Activated CD8-positive, alpha-beta T cell treated with anti-CD3 and anti-CD28 coated beads, Interleukin-2, amount 10 ng/mL, durations not matched to agents 7 days and 5 days (primary cell): ENCODE measurements at regions not wholly inside any gene's neighbourhood (a gene's known extent, or its start where the extent isn't known, plus 50 kb on each side); places are given as distances from the start of the nearest gene placed in this dataset.
"Not testable (repeated sequence)": the region's sequence is repeated elsewhere in the genome, so short reads cannot be mapped to it uniquely, and the experiment has no call there.

Experiments
- ATAC-seq: fragments of 150-1000 bp; cut with Tn5 transposase; one replicate; pipeline ENCODE4 v1.10.0; 2021; ENCODE audit warnings: moderate library complexity
- CTCF ChIA-PET: fragments of 350-600 bp; sonication (Branson Sonifier 250); formaldehyde crosslinking; loops from one replicate; lab custom pipeline; 2021; ENCODE audit warnings: antibody characterized with exemption; lab: Charles Lee
- POLR2A ChIA-PET: fragments of 350-600 bp; sonication (Branson Sonifier 250); formaldehyde crosslinking; loops from one replicate; lab custom pipeline; 2021; ENCODE audit warnings: antibody characterized with exemption; lab: Charles Lee
- DNase-seq: peaks from one replicate; pipeline ENCODE4 v3.0.0-alpha.2; 2020
- H3K27ac Mint-ChIP-seq: one replicate; pipeline ENCODE4 v1.8.0; 2021; ENCODE audit warnings: mild to moderate bottlenecking, mixed read lengths
- H3K27me3 Mint-ChIP-seq: one replicate; pipeline ENCODE4 v1.8.0; 2021; ENCODE audit warnings: low read depth, mixed read lengths
- H3K36me3 Mint-ChIP-seq: one replicate; pipeline ENCODE4 v1.8.0; 2021; ENCODE audit warnings: low read depth, mixed read lengths
- H3K4me1 Mint-ChIP-seq: one replicate; pipeline ENCODE4 v1.8.0; 2021; ENCODE audit warnings: low read depth, mixed read lengths
- H3K4me3 Mint-ChIP-seq: one replicate; pipeline ENCODE4 v1.8.0; 2021; ENCODE audit warnings: mild to moderate bottlenecking, mixed read lengths
- H3K9me3 Mint-ChIP-seq: one replicate; pipeline ENCODE4 v1.8.0; 2022; ENCODE audit warnings: mixed read lengths; ENCODE audit not compliant: insufficient read depth

DNA sequence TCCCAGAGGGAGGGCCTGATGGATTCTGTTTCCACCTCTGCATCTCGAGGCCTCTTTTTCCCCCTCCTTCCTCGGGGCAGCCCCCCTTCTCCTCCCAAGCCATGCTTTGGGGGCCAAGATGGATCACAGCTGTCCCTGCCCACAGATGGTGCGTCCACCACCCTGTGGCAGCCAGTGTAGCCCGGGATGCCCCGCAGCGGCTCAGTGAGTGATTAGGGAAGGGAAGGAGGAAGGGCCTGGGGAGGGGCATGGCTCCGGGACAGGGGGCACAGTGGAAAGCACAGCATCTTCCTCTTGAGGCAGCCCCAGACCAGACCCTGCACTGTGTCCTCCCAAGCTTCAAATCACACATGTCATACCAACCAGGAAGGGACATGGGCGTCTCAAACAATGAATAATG is 622.4 kb downstream of the MATN1 start:
- ATAC-seq: no peak
- H3K36me3 Mint-ChIP-seq: no peaks in the 10 kb centered on the region

DNA sequence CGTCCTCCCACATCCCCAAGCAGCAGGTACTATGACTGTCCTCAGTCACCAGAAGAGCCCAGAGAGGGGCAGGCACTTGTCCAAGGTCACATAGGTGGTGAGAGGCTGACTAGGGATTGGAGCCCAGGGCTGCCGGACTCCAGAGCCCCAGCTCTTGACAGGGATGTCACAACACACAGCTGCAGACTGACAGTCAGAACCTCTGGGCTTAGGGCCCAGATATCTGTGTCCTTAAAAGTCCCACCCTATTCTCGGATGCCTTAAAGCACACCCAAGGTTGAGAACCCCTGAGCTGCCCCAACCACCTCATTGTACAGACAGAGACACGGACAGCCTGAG is 622.9 kb downstream of the MATN1 start:
- ATAC-seq (no peak), DNase-seq (no peak)
- H3K27me3 Mint-ChIP-seq: no peaks in the 10 kb centered on the region
- no peak overlapping the region for H3K4me3 Mint-ChIP-seq
- H3K27ac Mint-ChIP-seq: no peak overlapping the region
- no peaks in the 10 kb centered on the region for H3K9me3 Mint-ChIP-seq
- no peaks in the 10 kb centered on the region for H3K36me3 Mint-ChIP-seq
- H3K4me1 Mint-ChIP-seq: no peaks in the 10 kb centered on the region
- CTCF ChIA-PET: no interaction called here
- POLR2A ChIA-PET: no interaction called here

More for the DNA sequence above, 622.4 kb downstream of the MATN1 start:
- Mint-ChIP-seq H3K4me1 (no peaks in the 10 kb centered on the region), H3K27ac (no peak overlapping the region), H3K27me3 (no peaks in the 10 kb centered on the region), H3K4me3 (no peak overlapping the region), H3K9me3 (no peaks in the 10 kb centered on the region)
- POLR2A ChIA-PET: no interaction called here
- CTCF ChIA-PET: no interaction called here
- no peak for DNase-seq

DNA sequence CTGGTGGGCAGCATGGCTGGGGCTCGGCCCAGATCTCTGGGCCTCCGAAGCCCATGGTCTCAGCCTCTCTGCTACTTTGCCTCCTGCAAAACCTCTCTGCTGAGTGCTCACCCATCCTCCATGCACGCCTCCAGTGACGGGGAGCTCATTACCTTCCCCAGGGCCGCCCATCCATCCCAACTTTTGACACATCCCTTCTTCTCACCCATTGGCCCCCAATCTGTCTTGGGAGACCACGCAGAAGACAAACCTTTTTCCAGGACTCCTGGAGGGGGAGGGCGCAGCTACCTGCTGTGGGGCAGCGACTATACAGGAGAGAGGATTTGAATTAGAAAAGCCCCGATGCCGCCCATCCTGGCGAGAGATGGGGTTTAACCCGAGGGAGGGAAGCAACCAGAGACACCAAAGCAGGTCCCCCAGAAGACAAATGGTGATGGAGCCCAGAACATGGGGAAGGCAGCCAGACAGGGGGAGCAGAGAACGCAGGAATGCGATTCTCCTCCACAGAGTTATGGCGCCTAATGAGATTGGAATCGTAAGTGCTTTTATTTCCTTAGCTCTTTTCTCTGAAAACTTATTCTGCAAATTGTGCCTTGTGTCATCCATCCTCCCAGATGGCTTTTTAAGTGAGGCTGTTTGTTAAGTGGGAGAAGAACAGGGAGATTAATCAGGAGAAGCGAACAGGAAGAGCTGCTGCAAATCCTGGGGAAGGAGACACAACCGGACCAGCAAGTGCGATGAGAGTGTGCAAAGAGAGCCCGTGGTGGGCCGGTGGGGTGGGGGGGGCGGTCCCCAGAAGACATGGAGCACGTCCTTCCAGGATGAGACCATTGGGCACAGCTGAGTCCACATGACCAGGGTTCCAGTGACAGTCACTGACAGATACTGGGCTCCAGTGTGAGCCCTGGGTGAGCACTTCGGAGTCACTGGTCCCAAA is 623.5 kb downstream of the MATN1 start:
- Mint-ChIP-seq H3K4me3 (no peak overlapping the region), H3K4me1 (no peaks in the 10 kb centered on the region), H3K27ac (no peak overlapping the region), H3K36me3 (no peaks in the 10 kb centered on the region), H3K9me3 (no peaks in the 10 kb centered on the region), H3K27me3 (no peaks in the 10 kb centered on the region)
- DNase-seq: no peak
- POLR2A ChIA-PET: no interaction called here
- ATAC-seq: no peak
- CTCF ChIA-PET: no interaction called here

DNA sequence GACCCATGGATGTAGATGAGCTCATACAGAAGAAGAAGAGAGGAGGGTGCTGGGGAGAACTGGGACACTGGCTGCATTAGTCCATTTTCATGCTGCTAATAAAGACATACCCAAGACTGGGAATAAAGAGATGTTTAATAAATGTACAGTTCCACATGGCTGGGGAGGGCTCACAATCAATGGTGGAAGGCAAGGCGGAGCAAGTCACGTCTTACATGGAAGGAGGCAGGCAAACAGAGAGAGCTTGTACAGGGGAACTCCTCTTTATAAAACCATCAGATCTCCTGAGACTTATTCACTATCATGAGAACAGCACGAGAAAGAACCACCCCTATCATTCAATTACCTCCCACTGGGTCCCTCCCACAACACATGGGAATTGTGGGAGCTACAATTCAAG is 625.5 kb downstream of the MATN1 start:
- H3K4me3 Mint-ChIP-seq, ATAC-seq, CTCF ChIA-PET, H3K27ac Mint-ChIP-seq, H3K36me3 Mint-ChIP-seq, DNase-seq, H3K4me1 Mint-ChIP-seq, POLR2A ChIA-PET, H3K27me3 Mint-ChIP-seq: not testable (repeated sequence)
- H3K9me3 Mint-ChIP-seq: peaks cover 11% of the 10 kb centered on the region

DNA sequence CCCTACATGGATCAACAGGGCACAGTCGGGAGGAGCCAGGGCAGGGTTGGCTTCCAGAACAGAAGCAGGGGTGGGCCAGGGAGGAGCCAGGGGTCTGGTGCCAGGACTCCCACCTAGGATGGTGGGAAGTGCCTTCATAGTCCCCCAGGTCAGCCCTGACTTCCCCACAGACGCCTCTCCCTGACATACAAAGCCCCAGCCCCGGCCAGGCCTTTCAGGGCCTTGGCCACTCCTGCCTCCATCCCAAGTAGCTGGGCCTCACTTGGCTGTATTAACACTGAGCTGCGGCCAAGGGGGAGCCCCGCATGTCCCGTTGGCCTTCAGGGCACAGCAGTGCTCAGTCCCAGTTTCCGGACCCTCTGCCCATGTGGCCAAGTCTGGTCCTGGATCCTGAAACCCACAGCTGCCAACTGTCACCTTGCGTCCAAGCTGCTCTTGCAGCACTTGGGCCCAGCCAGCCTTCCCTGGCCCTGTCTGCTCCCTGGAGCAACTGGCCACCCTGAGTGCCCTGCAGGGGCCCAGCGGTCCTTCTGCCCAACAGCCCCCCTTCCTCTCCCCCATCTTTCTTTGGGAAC is 627.8 kb downstream of the MATN1 start:
- no peaks in the 10 kb centered on the region for H3K36me3 Mint-ChIP-seq
- ChIA-PET POLR2A (no interaction called here), CTCF (no interaction called here)
- no peak for ATAC-seq
- DNase-seq: no peak
- no peak overlapping the region for H3K4me3 Mint-ChIP-seq
- no peak overlapping the region for H3K27ac Mint-ChIP-seq
- no peaks in the 10 kb centered on the region for H3K4me1 Mint-ChIP-seq
- no peaks in the 10 kb centered on the region for H3K27me3 Mint-ChIP-seq
- peaks cover 28% of the 10 kb centered on the region for H3K9me3 Mint-ChIP-seq

DNA sequence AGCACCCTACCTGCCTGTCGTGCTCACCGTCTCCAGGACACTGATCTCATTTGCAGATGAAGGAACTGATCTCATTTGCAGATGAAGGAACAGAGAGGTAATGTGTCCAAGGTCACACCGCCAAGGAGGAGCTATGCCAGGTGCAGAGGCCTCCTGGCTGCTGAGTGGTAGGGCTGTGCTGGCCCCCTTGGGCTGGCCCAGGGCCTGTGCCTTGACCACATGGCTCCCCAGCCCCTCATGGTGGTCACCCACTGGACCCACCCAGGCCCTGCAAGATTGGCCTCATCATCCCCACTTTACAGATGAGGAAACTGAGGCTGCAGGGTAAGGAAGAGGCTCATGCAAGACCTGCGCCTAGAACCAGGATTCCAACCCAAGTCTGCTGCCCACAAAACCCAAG is 628.3 kb downstream of the MATN1 start:
- POLR2A ChIA-PET: no interaction called here
- Mint-ChIP-seq H3K4me3 (no peak overlapping the region), H3K4me1 (no peaks in the 10 kb centered on the region), H3K27ac (no peak overlapping the region), H3K36me3 (no peaks in the 10 kb centered on the region), H3K27me3 (no peaks in the 10 kb centered on the region), H3K9me3 (peaks cover 28% of the 10 kb centered on the region)
- ATAC-seq: no peak
- CTCF ChIA-PET: no interaction called here
- no peak for DNase-seq

DNA sequence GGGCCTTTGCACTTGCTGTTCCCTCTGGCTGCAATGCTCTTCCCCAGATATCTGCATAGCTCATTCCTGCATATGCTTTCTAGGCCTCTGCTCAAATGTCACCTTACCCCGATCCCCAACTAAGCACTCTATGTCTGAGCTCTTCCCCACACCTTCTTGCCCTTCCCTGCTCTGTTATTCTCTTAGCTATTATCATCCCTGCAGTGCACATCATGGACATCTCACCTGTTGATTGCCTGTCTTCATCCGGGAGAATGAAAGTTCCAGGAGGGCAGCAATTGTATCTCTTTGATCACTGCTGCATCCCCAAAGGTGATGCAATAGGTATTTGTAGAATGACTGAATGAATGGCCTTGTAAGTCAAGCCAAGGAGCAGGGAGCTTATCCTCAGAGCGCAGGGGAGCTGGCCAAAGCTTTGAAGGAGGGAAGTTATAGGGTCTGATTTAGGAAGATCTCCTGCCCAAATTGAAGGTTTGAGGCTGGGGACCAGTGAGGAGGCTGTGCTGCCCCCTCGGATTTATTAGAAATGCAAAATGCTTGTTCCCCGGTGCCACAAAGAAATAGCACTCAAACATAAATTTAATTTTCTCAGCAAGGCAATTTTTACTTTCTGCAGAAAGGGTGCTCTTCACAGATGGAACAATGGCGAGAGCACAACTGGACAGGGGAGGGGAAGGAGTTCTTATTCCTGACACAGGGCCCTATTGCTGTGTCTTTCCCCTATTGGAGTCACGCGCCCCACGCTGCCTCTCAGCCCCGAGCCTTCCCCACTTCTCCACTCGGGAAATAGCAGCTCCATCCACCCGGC is 631.1 kb downstream of the MATN1 start:
- CTCF ChIA-PET: no interaction called here
- POLR2A ChIA-PET: no interaction called here
- H3K27me3 Mint-ChIP-seq: no peaks in the 10 kb centered on the region

DNA sequence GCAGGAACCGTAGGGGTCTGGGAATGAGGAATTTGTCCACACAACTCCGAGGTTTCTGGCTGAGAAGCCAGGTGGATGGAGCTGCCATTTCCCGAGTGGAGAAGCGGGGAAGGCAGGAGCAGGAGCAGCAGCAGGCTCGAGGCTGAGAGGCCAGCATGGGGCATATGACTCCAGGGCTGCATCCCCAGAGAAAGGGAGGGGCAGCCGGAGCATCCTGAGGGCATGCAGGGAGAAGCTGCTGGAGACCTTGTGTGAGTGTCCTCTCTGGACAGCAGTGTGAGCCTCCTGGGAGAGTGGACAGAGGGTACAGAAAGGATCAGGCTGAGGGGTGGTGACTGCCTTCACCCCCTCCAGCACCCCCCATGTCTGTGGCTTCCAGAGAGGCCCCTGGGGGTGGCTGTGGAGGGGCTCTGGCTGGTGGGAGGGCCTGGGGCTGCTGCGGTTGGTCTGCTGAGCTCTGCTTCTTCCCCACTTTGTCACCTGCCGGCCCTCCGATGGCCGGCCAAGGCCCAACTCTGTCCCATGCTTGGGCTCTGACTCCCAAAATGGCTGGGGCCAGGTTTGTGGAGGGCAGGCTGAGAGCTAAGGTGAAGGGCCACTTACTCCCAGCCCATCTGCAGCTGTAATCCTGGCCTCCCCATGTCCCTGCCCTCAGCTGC is 633.1 kb downstream of the MATN1 start:
- POLR2A ChIA-PET: no interaction called here

More for the DNA sequence above, 631.1 kb downstream of the MATN1 start:
- Mint-ChIP-seq H3K4me1 (no peaks in the 10 kb centered on the region), H3K27ac (no peak overlapping the region), H3K4me3 (no peak overlapping the region), H3K9me3 (peaks cover 28% of the 10 kb centered on the region), H3K36me3 (no peaks in the 10 kb centered on the region)
- no peak for DNase-seq
- ATAC-seq: no peak

DNA sequence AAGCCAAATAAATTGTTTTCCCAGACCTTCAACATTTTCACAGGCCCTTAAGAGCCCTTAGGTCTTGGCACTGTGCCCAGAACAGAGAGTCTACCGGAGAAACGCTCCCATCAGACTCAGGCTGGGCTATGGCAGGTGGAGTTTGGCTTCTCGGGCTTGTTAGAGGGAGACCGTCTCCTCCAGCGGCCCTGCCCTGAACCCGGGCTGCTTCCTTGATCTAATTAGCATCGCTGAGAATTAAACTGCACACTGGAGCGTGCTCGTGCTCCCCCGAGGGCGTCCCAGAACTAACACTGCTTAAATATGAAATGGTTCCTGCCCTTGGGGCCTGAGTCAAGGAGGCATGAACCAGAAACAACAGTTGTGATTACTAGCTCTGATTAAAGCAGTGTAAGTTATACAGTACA is 634.4 kb downstream of the MATN1 start:
- DNase-seq (no peak), ATAC-seq (no peak)
- ChIA-PET CTCF (interaction anchor here (1.1 kb wide), 1 partner anchor 291 kb away, joined by 3 read pairs; no protein-coding TSS in a partner anchor), POLR2A (no interaction called here)
- Mint-ChIP-seq H3K27me3 (no peaks in the 10 kb centered on the region), H3K9me3 (peaks cover 28% of the 10 kb centered on the region), H3K4me1 (no peaks in the 10 kb centered on the region), H3K4me3 (no peak overlapping the region), H3K36me3 (no peaks in the 10 kb centered on the region), H3K27ac (no peak overlapping the region)

More for the DNA sequence above, 633.1 kb downstream of the MATN1 start:
- Mint-ChIP-seq H3K9me3 (peaks cover 28% of the 10 kb centered on the region), H3K27me3 (no peaks in the 10 kb centered on the region), H3K27ac (no peak overlapping the region), H3K4me1 (no peaks in the 10 kb centered on the region), H3K4me3 (no peak overlapping the region), H3K36me3 (no peaks in the 10 kb centered on the region)
- CTCF ChIA-PET: no interaction called here
- ATAC-seq (no peak), DNase-seq (no peak)

DNA sequence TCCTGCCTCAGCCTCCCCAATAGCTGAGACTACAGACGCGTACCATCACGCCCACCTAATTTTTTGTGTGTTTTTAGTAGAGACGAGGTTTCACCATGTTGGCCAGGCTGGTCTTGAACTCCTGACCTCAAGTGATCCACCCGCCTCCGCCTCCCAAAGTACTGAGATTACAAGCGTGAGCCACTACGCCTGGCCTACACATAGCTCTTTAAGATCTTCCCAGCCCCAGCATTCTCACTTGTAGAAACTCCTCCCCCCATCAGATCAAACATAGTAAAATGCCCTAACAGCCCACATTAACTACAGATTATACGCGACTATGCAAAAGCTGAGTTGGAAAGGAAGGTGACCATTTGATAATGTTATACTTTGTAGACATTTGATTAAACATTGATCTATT is 634.8 kb downstream of the MATN1 start:
- ATAC-seq (no peak), DNase-seq (no peak)
- Mint-ChIP-seq H3K9me3 (peaks cover 25% of the 10 kb centered on the region), H3K27ac (no peak overlapping the region), H3K36me3 (no peaks in the 10 kb centered on the region), H3K4me3 (no peak overlapping the region), H3K4me1 (no peaks in the 10 kb centered on the region), H3K27me3 (no peaks in the 10 kb centered on the region)
- CTCF ChIA-PET: interaction anchor here (1.1 kb wide), 1 partner anchor 292 kb away, joined by 3 read pairs; no protein-coding TSS in a partner anchor
- POLR2A ChIA-PET: no interaction called here

DNA sequence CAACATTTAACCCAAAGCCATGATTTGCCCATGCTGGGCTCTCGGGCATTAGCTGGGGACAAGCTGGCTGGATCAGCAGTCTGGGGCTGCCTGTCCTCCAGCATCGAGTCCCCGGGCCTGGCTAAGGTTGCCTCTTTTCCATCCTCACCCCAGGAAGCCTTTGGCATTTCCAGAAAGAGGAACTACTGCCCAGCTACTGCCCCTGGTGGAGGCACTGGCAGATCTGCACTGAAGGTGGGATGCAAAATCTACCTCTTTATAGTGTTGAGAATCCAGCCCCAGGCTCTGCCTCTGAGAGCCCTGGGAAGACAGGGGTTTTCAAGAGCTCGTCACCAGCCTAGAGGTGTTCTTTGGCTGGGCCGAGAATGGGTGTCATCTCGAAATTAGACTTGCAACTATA is 635.9 kb downstream of the MATN1 start:
- H3K27me3 Mint-ChIP-seq: no peaks in the 10 kb centered on the region
- no peaks in the 10 kb centered on the region for H3K36me3 Mint-ChIP-seq
- POLR2A ChIA-PET: no interaction called here

More for the DNA sequence above, 635.9 kb downstream of the MATN1 start:
- Mint-ChIP-seq H3K9me3 (peaks cover 14% of the 10 kb centered on the region), H3K4me3 (no peak overlapping the region), H3K4me1 (no peaks in the 10 kb centered on the region), H3K27ac (no peak overlapping the region)
- ATAC-seq (no peak), DNase-seq (no peak)
- CTCF ChIA-PET: interaction anchor here (0.9 kb wide), 1 partner anchor 851 kb away, joined by 3 read pairs; the partner anchor contains the start of gene PTPRU
